Effector memory CD8-positive, alpha-beta T cell (primary cell): ENCODE measurements at regions not wholly inside any gene's neighbourhood (a gene's known extent, or its start where the extent isn't known, plus 50 kb on each side); places are given as distances from the start of the nearest gene placed in this dataset.
"Not testable (repeated sequence)": the region's sequence is repeated elsewhere in the genome, so short reads cannot be mapped to it uniquely, and the experiment has no call there.

Source experiments
- ATAC-seq: fragments of 150-1000 bp; cut with Tn5 transposase; replicated peaks from 2 replicates; pipeline ENCODE4 v1.10.0; 2021; ENCODE audit warnings: mild to moderate bottlenecking, moderate library complexity
- DNase-seq, 3 experiments: peaks; one replicate each; pipeline ENCODE4 v3.0.0; 2021
- H3K27ac Mint-ChIP-seq, 2 donors: one replicate each; pipeline ENCODE4 v1.8.0; 2022; ENCODE audit warnings: mild to moderate bottlenecking in 2 of 2, mixed read lengths in 2 of 2, moderate library complexity in 2 of 2
- H3K27me3 Mint-ChIP-seq, 2 donors: one replicate each; pipeline ENCODE4 v1.8.0; 2022; ENCODE audit warnings: mixed read lengths in 2 of 2
- H3K36me3 Mint-ChIP-seq: one replicate; pipeline ENCODE4 v1.8.0; 2022; ENCODE audit warnings: mild to moderate bottlenecking, moderate library complexity, mixed read lengths; ENCODE audit not compliant: insufficient read depth
- H3K4me1 Mint-ChIP-seq, 2 donors: one replicate each; pipeline ENCODE4 v1.8.0; 2022; ENCODE audit warnings: low read depth in 2 of 2, mixed read lengths in 2 of 2
- H3K4me3 Mint-ChIP-seq, 2 donors: one replicate each; pipeline ENCODE4 v1.8.0; 2022; ENCODE audit warnings: mild to moderate bottlenecking in 2 of 2, mixed read lengths in 2 of 2, moderate library complexity in 2 of 2
- H3K9me3 Mint-ChIP-seq, 2 donors: one replicate each; pipeline ENCODE4 v1.8.0; 2022; ENCODE audit warnings: mixed read lengths in 2 of 2

- no peaks in the 10 kb centered on the region for H3K4me1 Mint-ChIP-seq
- H3K4me3 Mint-ChIP-seq: no peak overlapping the region
- DNase-seq: no peak
- no peak for ATAC-seq
- peaks cover 8 to 13% of the 10 kb centered on the region in 2 donors for H3K27me3 Mint-ChIP-seq
- no peaks in the 10 kb centered on the region for H3K36me3 Mint-ChIP-seq
- no peaks in the 10 kb centered on the region for H3K9me3 Mint-ChIP-seq
- H3K27ac Mint-ChIP-seq: no peak overlapping the region
Measured at GRCh38 chr12:11446372-11446771, 51.0 kb upstream of the PRB2 start.

DNA sequence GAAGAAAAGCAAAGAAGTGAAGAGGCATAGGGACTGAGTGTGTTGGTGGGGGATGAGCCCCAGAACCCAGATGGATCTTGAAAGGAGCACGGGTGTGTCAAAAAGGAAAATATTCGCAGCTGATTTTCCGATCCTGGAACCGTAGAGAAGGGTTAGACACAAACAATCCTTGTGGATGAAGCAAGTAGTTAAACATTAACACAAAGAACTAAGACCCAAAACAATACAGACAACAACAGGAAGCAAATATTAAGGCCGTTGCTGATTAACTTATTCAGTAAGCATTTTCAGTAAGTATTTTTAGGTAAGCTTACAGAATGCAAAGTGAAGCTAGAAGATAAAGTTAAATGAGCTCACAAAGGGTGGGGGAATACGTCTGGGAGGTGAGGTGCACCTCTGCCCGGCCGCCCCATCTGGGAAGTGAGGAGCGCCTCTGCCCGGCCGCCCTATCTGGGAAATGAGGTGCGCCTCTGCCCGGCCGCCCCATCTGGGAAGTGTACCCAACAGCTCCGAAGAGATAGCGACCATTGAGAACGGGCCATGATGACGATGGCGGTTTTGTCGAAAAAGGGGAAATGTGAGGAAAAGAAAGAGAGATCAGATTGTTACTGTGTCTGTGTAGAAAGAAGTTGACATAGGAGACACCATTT, 62.8 kb upstream of the PRB2 start:
- Mint-ChIP-seq H3K27ac (no peak overlapping the region), H3K36me3 (no peaks in the 10 kb centered on the region), H3K9me3 (no peaks in the 10 kb centered on the region), H3K4me1 (no peaks in the 10 kb centered on the region), H3K27me3 (peaks cover 8 to 41% of the 10 kb centered on the region in 2 donors), H3K4me3 (no peak overlapping the region)
- DNase-seq: no peak
- ATAC-seq: no peak

- no peak for ATAC-seq
- Mint-ChIP-seq H3K4me1 (no peaks in the 10 kb centered on the region), H3K9me3 (no peaks in the 10 kb centered on the region), H3K36me3 (no peaks in the 10 kb centered on the region), H3K27me3 (peaks cover 8 to 38% of the 10 kb centered on the region in 2 donors), H3K27ac (no peak overlapping the region), H3K4me3 (no peak overlapping the region)
- DNase-seq: no peak
Measured at GRCh38 chr12:11460343-11461023, 65.1 kb upstream of the PRB2 start.

DNA sequence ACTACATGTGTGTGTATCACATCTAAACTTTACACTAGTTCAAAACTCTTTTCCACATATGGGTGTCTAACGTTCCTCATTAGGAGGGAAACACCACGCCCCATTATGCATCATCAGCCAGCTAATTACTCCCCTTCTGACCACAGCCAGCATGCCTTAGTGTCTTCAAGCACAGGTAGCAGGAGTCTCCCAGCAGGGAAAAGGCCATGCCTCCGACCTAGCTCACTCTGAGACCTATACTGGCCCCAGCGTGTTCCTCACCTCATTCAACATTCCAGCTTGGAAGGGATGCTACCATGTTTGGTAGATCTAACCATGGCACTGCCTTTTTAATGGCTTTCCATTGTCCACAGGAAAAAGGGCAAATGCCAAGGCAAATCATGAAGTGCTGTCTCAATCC, 66.1 kb upstream of the PRB2 start:
- H3K36me3 Mint-ChIP-seq: no peaks in the 10 kb centered on the region
- no peak overlapping the region for H3K27ac Mint-ChIP-seq
- no peak overlapping the region for H3K4me3 Mint-ChIP-seq
- H3K9me3 Mint-ChIP-seq: no peaks in the 10 kb centered on the region
- peaks cover 17 to 42% of the 10 kb centered on the region in 2 donors for H3K27me3 Mint-ChIP-seq
- DNase-seq (no peak), ATAC-seq (no peak)
- H3K4me1 Mint-ChIP-seq: no peaks in the 10 kb centered on the region

- Mint-ChIP-seq H3K36me3 (no peaks in the 10 kb centered on the region), H3K27me3 (peaks cover 6 to 46% of the 10 kb centered on the region in 2 donors), H3K9me3 (no peaks in the 10 kb centered on the region)
Measured at GRCh38 chr12:11477110-11477509, 81.7 kb upstream of the PRB2 start.

GRCh38 chr12:11482955-11483354, 87.6 kb upstream of the PRB2 start:
- ATAC-seq (no peak), DNase-seq (no peak)
- Mint-ChIP-seq H3K27me3 (peaks cover 31 to 46% of the 10 kb centered on the region in 2 donors), H3K36me3 (no peaks in the 10 kb centered on the region), H3K27ac (no peak overlapping the region), H3K4me1 (peaks cover 0 to 4% of the 10 kb centered on the region in 2 donors), H3K9me3 (no peaks in the 10 kb centered on the region), H3K4me3 (no peak overlapping the region)

More at GRCh38 chr12:11477110-11477509, 81.7 kb upstream of the PRB2 start:
- H3K4me1 Mint-ChIP-seq: no peaks in the 10 kb centered on the region
- DNase-seq (no peak), ATAC-seq (no peak)
- no peak overlapping the region for H3K4me3 Mint-ChIP-seq
- no peak overlapping the region for H3K27ac Mint-ChIP-seq

DNA sequence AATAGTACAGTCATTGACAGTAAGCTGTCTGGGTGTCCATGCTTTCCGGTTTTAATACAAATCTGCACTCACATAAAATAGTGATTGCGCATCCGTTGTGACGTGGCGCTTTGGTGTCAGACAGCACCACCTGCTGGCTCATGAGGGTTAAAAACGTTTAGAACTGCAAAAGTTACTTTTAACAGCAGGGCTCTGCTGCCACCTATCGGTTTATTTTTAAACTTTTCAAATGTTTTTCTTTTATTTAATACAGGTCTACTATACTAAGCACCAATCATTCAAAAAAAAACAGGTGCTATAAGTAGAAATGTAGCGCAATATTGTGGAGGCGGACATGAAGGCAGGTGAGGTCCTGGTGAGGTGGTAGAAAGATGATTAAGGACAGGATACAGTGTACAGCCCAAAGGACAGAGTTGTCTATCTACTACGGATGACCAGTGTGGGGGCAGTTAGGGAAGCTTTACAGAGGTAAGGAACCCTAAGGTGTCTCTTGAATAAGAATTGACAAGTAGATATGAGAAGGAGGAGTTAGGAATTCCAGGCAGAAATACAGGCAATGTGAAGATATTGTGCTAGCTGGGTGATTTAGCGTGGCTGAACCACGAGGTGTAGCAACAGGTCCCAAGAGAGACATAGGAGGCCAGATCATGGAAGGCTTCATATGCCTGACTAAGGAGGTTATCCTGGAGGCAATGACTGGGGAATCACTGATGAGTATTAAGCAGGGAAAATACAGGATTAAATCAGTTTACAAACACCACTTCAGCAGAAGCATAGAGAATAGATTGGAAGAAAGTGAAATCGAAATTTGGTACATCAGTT, 91.5 kb upstream of the PRB2 start:
- no peaks in the 10 kb centered on the region for H3K9me3 Mint-ChIP-seq
- H3K4me1 Mint-ChIP-seq: peaks cover 0 to 4% of the 10 kb centered on the region in 2 donors
- H3K27ac Mint-ChIP-seq: no peak overlapping the region
- H3K4me3 Mint-ChIP-seq: no peak overlapping the region
- DNase-seq: peak; percentile 76 to 82 (median 79)
- ATAC-seq: peak; percentile 99
- no peaks in the 10 kb centered on the region for H3K36me3 Mint-ChIP-seq
- peaks cover 33 to 43% of the 10 kb centered on the region in 2 donors for H3K27me3 Mint-ChIP-seq

DNA sequence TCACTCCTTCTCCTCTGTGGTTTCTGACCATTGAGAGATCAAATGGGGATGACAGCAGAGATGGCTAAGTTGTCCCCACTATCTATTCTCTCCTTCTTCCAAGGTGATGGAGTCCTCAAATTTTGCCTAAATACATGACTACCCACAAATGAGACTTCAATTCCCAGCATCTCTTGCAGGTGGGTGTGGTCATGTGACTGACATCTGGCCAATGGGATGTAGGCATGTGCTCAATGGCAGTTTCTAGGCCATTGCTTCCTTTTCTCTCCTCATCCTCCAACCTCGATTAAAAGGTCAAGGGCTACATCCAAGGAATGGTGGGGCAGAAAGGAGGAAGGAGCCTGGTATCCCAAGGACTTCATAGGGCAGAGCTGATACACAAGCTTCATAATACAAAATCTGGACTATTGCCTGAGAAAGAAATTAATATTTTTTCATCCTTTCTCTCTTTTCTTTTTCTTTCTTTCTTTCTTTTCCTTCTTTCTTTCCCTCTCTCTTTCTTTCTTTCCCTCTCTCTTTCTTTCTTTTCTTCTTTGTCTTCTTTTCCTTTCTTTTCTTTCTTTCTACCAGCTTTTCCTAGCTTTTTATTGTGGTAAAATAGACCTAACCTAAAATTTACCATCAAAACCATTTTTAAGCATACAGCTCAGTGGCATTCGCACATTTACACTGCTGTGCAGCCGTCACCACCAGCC, 100.9 kb upstream of the PRB2 start:
- H3K4me1 Mint-ChIP-seq: peaks cover 0 to 10% of the 10 kb centered on the region in 2 donors
- peaks cover 4% of the 10 kb centered on the region for H3K36me3 Mint-ChIP-seq
- DNase-seq (no peak), ATAC-seq (no peak)
- peaks cover 4 to 7% of the 10 kb centered on the region in 2 donors for H3K9me3 Mint-ChIP-seq
- no peak overlapping the region for H3K4me3 Mint-ChIP-seq
- no peak overlapping the region for H3K27ac Mint-ChIP-seq
- H3K27me3 Mint-ChIP-seq: peaks cover 44 to 64% of the 10 kb centered on the region in 2 donors

- DNase-seq: no peak
- Mint-ChIP-seq H3K4me3 (no peak overlapping the region), H3K9me3 (peaks cover 4 to 7% of the 10 kb centered on the region in 2 donors), H3K27me3 (peaks cover 47 to 58% of the 10 kb centered on the region in 2 donors), H3K36me3 (peaks cover 6% of the 10 kb centered on the region), H3K27ac (no peak overlapping the region), H3K4me1 (peaks cover 0 to 10% of the 10 kb centered on the region in 2 donors)
- ATAC-seq: no peak
Measured at GRCh38 chr12:11497438-11497837, 102.1 kb upstream of the PRB2 start.

DNA sequence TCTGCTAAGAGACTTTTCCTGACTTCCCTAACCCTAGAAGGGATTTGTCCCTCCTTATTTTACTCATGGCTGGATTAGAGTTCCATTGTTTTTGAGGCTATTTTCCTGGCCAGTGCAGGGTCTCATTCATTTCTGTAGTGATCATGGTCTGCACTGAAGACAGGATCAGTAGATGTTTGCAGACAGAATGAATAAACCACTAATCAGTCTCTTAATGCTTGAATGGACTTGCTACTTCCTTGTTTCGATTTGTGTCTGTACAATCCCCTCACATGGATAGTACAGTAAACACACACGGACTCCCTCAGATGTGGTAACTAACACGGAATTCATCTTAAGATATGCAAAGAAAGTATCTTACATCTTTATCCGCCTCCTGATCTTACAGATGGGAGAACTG, 102.6 kb upstream of the PRB2 start:
- H3K36me3 Mint-ChIP-seq: peaks cover 6% of the 10 kb centered on the region
- H3K27ac Mint-ChIP-seq: no peak overlapping the region
- H3K4me1 Mint-ChIP-seq: peaks cover 0 to 10% of the 10 kb centered on the region in 2 donors
- DNase-seq (no peak), ATAC-seq (no peak)
- peaks cover 43 to 58% of the 10 kb centered on the region in 2 donors for H3K27me3 Mint-ChIP-seq
- no peak overlapping the region for H3K4me3 Mint-ChIP-seq
- H3K9me3 Mint-ChIP-seq: peaks cover 4 to 7% of the 10 kb centered on the region in 2 donors

- H3K27ac Mint-ChIP-seq: peak overlapping the region in 1 of 2 donors; percentile 6
- H3K4me3 Mint-ChIP-seq: not testable (repeated sequence)
Measured at GRCh38 chr12:11498574-11498973, 103.2 kb upstream of the PRB2 start.

DNA sequence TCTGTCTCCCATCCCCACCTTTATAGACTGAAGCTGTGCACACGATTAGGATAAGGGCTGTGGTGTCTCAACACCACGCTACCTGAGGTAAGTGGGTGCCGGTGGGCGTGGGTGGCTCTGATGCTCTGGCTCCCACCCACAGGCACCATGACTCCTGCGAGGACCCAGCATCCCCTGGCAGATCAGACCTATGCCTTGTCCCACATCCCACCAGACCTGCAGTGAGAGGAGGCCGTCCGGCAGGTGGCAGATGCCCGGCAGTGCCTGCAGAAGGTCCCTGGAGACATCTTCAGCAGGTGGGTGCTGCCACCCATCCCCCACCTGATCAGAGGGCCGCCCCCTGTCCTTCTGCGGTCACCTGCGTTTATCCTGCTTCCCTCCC, 104.4 kb upstream of the PRB2 start:
- Mint-ChIP-seq H3K36me3 (peaks cover 6% of the 10 kb centered on the region), H3K4me3 (no peak overlapping the region), H3K27me3 (peaks cover 49 to 61% of the 10 kb centered on the region in 2 donors), H3K27ac (no peak overlapping the region), H3K4me1 (peaks cover 0 to 10% of the 10 kb centered on the region in 2 donors), H3K9me3 (peaks cover 4 to 7% of the 10 kb centered on the region in 2 donors)
- DNase-seq (no peak), ATAC-seq (no peak)

More at GRCh38 chr12:11498574-11498973, 103.2 kb upstream of the PRB2 start:
- H3K9me3 Mint-ChIP-seq, H3K4me1 Mint-ChIP-seq, H3K36me3 Mint-ChIP-seq, ATAC-seq, DNase-seq: not testable (repeated sequence)
- H3K27me3 Mint-ChIP-seq: peaks cover 43 to 58% of the 10 kb centered on the region in 2 donors
